GM12892 (cell line): ENCODE measurements at regions not wholly inside any gene's neighbourhood (a gene's known extent, or its start where the extent isn't known, plus 50 kb on each side); places are given as distances from the start of the nearest gene placed in this dataset.

Experiments used
- POLR2A ChIP-seq: IDR thresholded peaks from 2 replicates; pipeline ENCODE4 v1.6.1; 2011; ENCODE audit warnings: low read depth, low read length, control low read depth
- POLR2AphosphoS5 ChIP-seq: IDR thresholded peaks from 2 replicates; pipeline ENCODE4 v1.6.1; 2011; ENCODE audit warnings: low read depth, low read length, control low read depth
- TAF1 ChIP-seq: IDR thresholded peaks from 2 replicates; pipeline ENCODE4 v1.6.1; 2011; ENCODE audit warnings: low read depth, mild to moderate bottlenecking, control low read depth, low read length, borderline replicate concordance

DNA sequence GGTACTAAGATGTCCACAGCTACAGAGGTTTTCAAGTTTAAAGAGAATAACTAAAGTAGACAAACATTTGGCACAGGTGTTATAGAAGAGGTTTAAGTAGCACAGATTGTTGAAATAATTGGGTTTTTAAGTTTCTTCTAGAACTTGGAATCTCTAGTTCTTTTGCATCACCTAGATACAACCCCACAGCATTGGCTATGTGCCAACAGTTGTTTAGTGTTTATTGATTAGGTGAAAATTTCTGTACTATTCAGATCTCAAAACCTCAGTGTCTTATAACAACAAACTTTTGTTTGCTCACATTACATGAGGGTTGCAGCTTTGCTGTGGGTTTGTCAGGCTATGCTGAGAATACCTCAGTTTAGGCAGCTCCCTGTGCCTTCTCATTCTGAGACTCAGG lies 162.5 kb downstream of the TBX15 start:
- TF ChIP-seq POLR2A (no peak), TAF1 (no peak), POLR2AphosphoS5 (no peak)
